A549 (cell line): ENCODE measurements at regions not wholly inside any gene's neighbourhood (a gene's known extent, or its start where the extent isn't known, plus 50 kb on each side); places are given as distances from the start of the nearest gene placed in this dataset.

Experiments
- ATAC-seq, 2 experiments: fragments of 200-7000 bp in 1 of 2; fragments of >200 bp in 1 of 2; cut with Nextera tagmentation in 1 of 2; cut with Tn5 transposase in 1 of 2; 3 replicates each; pipeline versions ENCODE4 v1.8.0 to v1.9.1; 2018 to 2020; ENCODE audit warnings: mild to moderate bottlenecking in 1 of 2, moderate library complexity in 1 of 2
- CTCF ChIA-PET: fragments of 300-600 bp; sonication (Branson Sonifier 250); formaldehyde crosslinking; extraction: SDS; loops from one replicate; lab custom pipeline; 2021; ENCODE audit warnings: antibody characterized with exemption, inconsistent platforms; lab: Yijun Ruan, JAX
- POLR2A ChIA-PET: fragments of 350-600 bp; formaldehyde crosslinking; extraction: SDS; loops from one replicate; lab custom pipeline; 2021; ENCODE audit warnings: antibody characterized with exemption, inconsistent platforms; lab: Yijun Ruan, JAX
- DNase-seq, 2 experiments: peaks; one replicate each; pipeline versions ENCODE4 v3.0.0 to v3.0.0-alpha.2; 2011 to 2016; ENCODE audit warnings: low read depth in 1 of 2, low spot score in 1 of 2
- FAIRE-seq: peaks from 2 replicates; lab custom pipeline; 2011; peaks lifted over from hg19 to GRCh38; lab: Jason Lieb, UNC
- H3K27ac ChIP-seq, 2 experiments: fragments of >200 bp; sonication (Bioruptor Twin); formaldehyde crosslinking; 3 replicates each; pipeline ENCODE4 v1.5.1; 2016 to 2017
- H3K4me1 ChIP-seq: fragments of >200 bp; sonication (Bioruptor Twin); formaldehyde crosslinking; 3 replicates; pipeline ENCODE4 v1.6.1; 2016
- H3K4me2 ChIP-seq: fragments of >200 bp; sonication (Bioruptor Twin); formaldehyde crosslinking; 3 replicates; pipeline ENCODE4 v1.6.1; 2016
- H3K4me3 ChIP-seq: fragments of >200 bp; sonication (Bioruptor Twin); formaldehyde crosslinking; 3 replicates; pipeline ENCODE4 v1.5.1; 2016
- H3K9me3 ChIP-seq: fragments of >200 bp; sonication (Bioruptor Twin); formaldehyde crosslinking; 3 replicates; pipeline ENCODE4 v1.6.1; 2016
- FOSL2 ChIP-seq, 2 experiments: fragments of 450-650 bp in 1 of 2; fragments of >200 bp in 1 of 2; sonication (Bioruptor Twin) in 1 of 2; formaldehyde crosslinking; IDR thresholded peaks; 2 replicates each; pipeline versions ENCODE4 v1.5.0 to v1.6.1; 2016 to 2020; ENCODE audit warnings: mild to moderate bottlenecking in 1 of 2, moderate library complexity in 1 of 2
- HEYL ChIP-seq: fragments of 250-450 bp; sonication (Bioruptor Pico); IDR thresholded peaks from 2 replicates; pipeline ENCODE4 v1.8.0; 2021; ENCODE audit warnings: mild to moderate bottlenecking, moderate library complexity
- JUNB ChIP-seq: fragments of >200 bp; sonication (Bioruptor Twin); formaldehyde crosslinking; IDR thresholded peaks from 2 replicates; pipeline ENCODE4 v1.6.1; 2016
- MAFK ChIP-seq: fragments of 450-650 bp; IDR thresholded peaks from 2 replicates; pipeline ENCODE4 v1.6.1; 2014; ENCODE audit not compliant: partially characterized antibody
- MAZ ChIP-seq: fragments of 150-350 bp; IDR thresholded peaks from 2 replicates; pipeline ENCODE4 v1.6.1; 2014; ENCODE audit warnings: antibody characterized with exemption, low read depth, low read length, borderline replicate concordance
- NFE2L2 ChIP-seq: fragments of 150-350 bp; conservative IDR thresholded peaks from 2 replicates; pipeline ENCODE4 v1.6.1; 2014; ENCODE audit warnings: low read length
- NPAS2 ChIP-seq: fragments of 250-450 bp; sonication (Bioruptor Pico); IDR thresholded peaks from 2 replicates; pipeline ENCODE4 v1.8.0; 2022; ENCODE audit warnings: mild to moderate bottlenecking, moderate library complexity, borderline replicate concordance
- POLR2A ChIP-seq: IDR thresholded peaks from 2 replicates; pipeline ENCODE4 v1.6.1; 2012; ENCODE audit warnings: mild to moderate bottlenecking, low read length
- RCOR1 ChIP-seq: fragments of 150-350 bp; IDR thresholded peaks from 2 replicates; pipeline ENCODE4 v1.6.1; 2014; ENCODE audit warnings: antibody characterized with exemption, low read length, low read depth
- RNF2 ChIP-seq: fragments of 200-600 bp; sonication (generic); IDR thresholded peaks from 2 replicates; pipeline ENCODE4 v1.6.1; 2016; ENCODE audit warnings: low read depth, mild to moderate bottlenecking, antibody characterized with exemption, moderate library complexity, borderline replicate concordance
- ZC3H11A ChIP-seq: fragments of 450-650 bp; IDR thresholded peaks from 2 replicates; pipeline ENCODE4 v1.6.1; 2014; ENCODE audit warnings: antibody characterized with exemption, mild to moderate bottlenecking
- WGBS: methylation state at CpG from one replicate; pipeline ENCODE4 v1.1.6; 2017; ENCODE audit errors: missing lambda C conversion rate; 5-methylcytosine and 5-hydroxymethylcytosine counted together
- TF ChIP-seq, protein P1 (sequence below): IDR thresholded peaks from 2 replicates; pipeline ENCODE4 v1.6.1; 2012; ENCODE audit warnings: low read depth, borderline replicate concordance
- TF ChIP-seq, protein P2 (sequence below): fragments of 250-450 bp; sonication (Bioruptor Pico); IDR thresholded peaks from 2 replicates; pipeline ENCODE4 v1.5.0; 2021; ENCODE audit warnings: mild to moderate bottlenecking, moderate library complexity, borderline replicate concordance
- TF ChIP-seq, protein P3 (sequence below): fragments of 200-600 bp; sonication (generic); IDR thresholded peaks from 2 replicates; pipeline ENCODE4 v1.6.1; 2016; ENCODE audit warnings: antibody characterized with exemption, mild to moderate bottlenecking, moderate library complexity
- TF ChIP-seq, protein P4 (sequence below): fragments of >200 bp; sonication (Bioruptor Twin); formaldehyde crosslinking; IDR thresholded peaks from 3 replicates; pipeline ENCODE4 v1.6.1; 2016
- TF ChIP-seq, protein P5 (sequence below): fragments of 250-450 bp; sonication (Bioruptor Pico); IDR thresholded peaks from 2 replicates; pipeline ENCODE4 v1.5.0; 2020; ENCODE audit warnings: low read depth, mild to moderate bottlenecking, moderate library complexity

DNA sequence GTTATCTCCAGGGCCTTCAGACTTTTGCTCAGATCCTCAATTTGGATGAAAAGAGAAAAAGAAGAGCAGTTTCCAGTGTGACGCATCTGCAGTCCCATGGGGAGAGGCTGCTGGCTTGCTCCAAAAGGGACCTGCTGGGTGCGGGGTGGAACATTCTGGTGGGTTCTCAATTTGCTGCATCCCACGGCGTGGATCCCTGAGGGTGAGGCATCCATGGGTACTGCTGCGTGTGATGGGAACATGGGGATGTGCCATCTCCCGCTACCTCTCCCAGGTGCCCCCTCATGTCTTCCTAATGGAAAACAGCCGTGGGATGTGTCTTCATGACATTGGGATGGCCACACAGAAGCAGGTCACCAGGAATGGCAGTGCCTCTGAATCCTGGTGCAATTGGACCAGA, 221.3 kb upstream of the AJAP1 start:
- H3K9me3 ChIP-seq = no peaks in the 10 kb centered on the region
- DNase-seq (no peak), ATAC-seq (no peak), FAIRE-seq (no peak)
- ChIA-PET CTCF (no interaction called here), POLR2A (no interaction called here)
- no peak overlapping the region for H3K4me3 ChIP-seq
- 52% methylated on average over 2 of the region's 7 CpGs for WGBS
- no peak overlapping the region for H3K27ac ChIP-seq
- H3K4me1 ChIP-seq = peaks cover 4% of the 10 kb centered on the region; the same call in 1 of the 3 replicates
- H3K4me2 ChIP-seq = no peak overlapping the region
- TF ChIP-seq ZC3H11A (no peak), RNF2 (no peak), MAZ (no peak), HEYL (CRISPR knock-in tag) (no peak), NPAS2 (CRISPR knock-in tag) (no peak)
- TF ChIP-seq, protein P1, sequence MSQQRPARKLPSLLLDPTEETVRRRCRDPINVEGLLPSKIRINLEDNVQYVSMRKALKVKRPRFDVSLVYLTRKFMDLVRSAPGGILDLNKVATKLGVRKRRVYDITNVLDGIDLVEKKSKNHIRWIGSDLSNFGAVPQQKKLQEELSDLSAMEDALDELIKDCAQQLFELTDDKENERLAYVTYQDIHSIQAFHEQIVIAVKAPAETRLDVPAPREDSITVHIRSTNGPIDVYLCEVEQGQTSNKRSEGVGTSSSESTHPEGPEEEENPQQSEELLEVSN = no peak
- TF ChIP-seq, protein P2, sequence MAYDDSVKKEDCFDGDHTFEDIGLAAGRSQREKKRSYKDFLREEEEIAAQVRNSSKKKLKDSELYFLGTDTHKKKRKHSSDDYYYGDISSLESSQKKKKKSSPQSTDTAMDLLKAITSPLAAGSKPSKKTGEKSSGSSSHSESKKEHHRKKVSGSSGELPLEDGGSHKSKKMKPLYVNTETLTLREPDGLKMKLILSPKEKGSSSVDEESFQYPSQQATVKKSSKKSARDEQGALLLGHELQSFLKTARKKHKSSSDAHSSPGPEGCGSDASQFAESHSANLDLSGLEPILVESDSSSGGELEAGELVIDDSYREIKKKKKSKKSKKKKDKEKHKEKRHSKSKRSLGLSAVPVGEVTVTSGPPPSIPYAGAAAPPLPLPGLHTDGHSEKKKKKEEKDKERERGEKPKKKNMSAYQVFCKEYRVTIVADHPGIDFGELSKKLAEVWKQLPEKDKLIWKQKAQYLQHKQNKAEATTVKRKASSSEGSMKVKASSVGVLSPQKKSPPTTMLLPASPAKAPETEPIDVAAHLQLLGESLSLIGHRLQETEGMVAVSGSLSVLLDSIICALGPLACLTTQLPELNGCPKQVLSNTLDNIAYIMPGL = no peak
- TF ChIP-seq, protein P3, sequence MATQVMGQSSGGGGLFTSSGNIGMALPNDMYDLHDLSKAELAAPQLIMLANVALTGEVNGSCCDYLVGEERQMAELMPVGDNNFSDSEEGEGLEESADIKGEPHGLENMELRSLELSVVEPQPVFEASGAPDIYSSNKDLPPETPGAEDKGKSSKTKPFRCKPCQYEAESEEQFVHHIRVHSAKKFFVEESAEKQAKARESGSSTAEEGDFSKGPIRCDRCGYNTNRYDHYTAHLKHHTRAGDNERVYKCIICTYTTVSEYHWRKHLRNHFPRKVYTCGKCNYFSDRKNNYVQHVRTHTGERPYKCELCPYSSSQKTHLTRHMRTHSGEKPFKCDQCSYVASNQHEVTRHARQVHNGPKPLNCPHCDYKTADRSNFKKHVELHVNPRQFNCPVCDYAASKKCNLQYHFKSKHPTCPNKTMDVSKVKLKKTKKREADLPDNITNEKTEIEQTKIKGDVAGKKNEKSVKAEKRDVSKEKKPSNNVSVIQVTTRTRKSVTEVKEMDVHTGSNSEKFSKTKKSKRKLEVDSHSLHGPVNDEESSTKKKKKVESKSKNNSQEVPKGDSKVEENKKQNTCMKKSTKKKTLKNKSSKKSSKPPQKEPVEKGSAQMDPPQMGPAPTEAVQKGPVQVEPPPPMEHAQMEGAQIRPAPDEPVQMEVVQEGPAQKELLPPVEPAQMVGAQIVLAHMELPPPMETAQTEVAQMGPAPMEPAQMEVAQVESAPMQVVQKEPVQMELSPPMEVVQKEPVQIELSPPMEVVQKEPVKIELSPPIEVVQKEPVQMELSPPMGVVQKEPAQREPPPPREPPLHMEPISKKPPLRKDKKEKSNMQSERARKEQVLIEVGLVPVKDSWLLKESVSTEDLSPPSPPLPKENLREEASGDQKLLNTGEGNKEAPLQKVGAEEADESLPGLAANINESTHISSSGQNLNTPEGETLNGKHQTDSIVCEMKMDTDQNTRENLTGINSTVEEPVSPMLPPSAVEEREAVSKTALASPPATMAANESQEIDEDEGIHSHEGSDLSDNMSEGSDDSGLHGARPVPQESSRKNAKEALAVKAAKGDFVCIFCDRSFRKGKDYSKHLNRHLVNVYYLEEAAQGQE = no peak
- TF ChIP-seq, protein P4, sequence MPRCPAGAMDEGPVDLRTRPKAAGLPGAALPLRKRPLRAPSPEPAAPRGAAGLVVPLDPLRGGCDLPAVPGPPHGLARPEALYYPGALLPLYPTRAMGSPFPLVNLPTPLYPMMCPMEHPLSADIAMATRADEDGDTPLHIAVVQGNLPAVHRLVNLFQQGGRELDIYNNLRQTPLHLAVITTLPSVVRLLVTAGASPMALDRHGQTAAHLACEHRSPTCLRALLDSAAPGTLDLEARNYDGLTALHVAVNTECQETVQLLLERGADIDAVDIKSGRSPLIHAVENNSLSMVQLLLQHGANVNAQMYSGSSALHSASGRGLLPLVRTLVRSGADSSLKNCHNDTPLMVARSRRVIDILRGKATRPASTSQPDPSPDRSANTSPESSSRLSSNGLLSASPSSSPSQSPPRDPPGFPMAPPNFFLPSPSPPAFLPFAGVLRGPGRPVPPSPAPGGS = no peak

DNA sequence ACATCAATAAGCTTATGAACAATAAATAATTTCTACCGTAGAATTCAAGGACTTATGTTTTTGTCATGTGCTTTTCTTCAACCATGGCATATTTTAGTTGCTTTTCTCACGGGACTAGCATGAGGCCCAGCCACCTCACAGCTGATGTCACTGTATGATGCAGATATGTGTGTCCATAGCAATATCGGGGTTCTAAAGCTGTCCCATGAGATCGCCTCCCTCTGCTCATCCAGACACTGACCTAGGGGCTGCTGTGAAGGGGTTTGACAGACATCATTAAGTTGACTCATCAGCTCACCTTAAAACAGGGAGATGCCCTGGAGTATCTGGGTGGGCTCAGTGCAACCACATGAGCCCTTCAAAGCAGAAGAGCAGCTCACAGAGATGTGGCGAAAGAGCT, 210.3 kb upstream of the AJAP1 start:
- Histone ChIP-seq H3K4me2 (no peak overlapping the region), H3K4me3 (no peak overlapping the region), H3K9me3 (no peaks in the 10 kb centered on the region), H3K27ac (no peak overlapping the region), H3K4me1 (no peaks in the 10 kb centered on the region)
- ATAC-seq (no peak), DNase-seq (no peak), FAIRE-seq (no peak)
- TF ChIP-seq MAFK = no peak
- POLR2A ChIA-PET = no interaction called here
- WGBS = 4% methylated on average over 5 of the region's 5 CpGs
- CTCF ChIA-PET = no interaction called here

DNA sequence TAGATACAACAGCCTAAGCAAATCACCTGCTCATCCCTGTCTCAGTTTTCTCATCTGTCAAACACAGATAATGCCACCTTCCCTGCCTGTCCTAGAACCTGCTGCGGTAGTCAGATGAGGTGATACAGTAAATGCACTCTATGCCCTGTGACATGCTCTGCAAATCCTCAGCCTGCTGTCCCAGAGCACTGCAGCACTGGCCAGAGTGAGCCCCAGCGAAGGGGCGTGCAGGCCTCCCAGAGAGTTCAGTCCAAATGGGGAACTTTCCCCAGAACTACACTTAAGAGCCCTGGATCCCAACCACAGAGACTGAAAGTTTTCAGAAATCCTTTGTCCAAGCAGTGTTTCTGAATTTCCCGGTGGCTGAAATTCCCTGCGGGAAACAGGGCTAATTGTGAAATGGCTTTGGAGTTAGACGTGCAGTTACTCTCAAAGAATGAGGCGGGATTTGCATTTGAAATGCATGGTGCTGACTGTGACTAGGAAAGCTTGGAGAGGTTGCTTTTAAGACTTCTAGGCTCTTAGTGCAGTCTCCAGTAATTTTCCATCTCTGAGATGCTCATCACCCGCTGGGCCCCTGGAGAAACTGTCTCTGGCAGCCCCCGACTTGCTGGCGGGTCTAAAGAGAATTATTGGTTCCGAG, 206.5 kb upstream of the AJAP1 start:
- no peak overlapping the region for H3K4me2 ChIP-seq
- WGBS = 14% methylated on average over 9 of the region's 11 CpGs
- no peak overlapping the region for H3K4me3 ChIP-seq
- no peak for ATAC-seq
- no peaks in the 10 kb centered on the region for H3K9me3 ChIP-seq
- TF ChIP-seq ZC3H11A (no peak), NFE2L2 (no peak), JUNB (no peak), RCOR1 (no peak), FOSL2 (IDR thresholded peaks at IDR 0.05) (no peak), FOSL2 (CRISPR knock-in tag; IDR thresholded peaks at IDR 0.05) (no peak), POLR2A (no peak)
- TF ChIP-seq, protein P2 = no peak
- TF ChIP-seq, protein P5, sequence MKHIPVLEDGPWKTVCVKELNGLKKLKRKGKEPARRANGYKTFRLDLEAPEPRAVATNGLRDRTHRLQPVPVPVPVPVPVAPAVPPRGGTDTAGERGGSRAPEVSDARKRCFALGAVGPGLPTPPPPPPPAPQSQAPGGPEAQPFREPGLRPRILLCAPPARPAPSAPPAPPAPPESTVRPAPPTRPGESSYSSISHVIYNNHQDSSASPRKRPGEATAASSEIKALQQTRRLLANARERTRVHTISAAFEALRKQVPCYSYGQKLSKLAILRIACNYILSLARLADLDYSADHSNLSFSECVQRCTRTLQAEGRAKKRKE (CRISPR knock-in tag) = no peak
- TF ChIP-seq, protein P1 = no peak
- ChIA-PET POLR2A (no interaction called here), CTCF (no interaction called here)
- H3K27ac ChIP-seq = no peak overlapping the region
- no peaks in the 10 kb centered on the region for H3K4me1 ChIP-seq
- no peak for FAIRE-seq
- no peak for DNase-seq
